ENCODE measurements at regions not wholly inside any gene's neighbourhood (a gene's known extent, or its start where the extent isn't known, plus 50 kb on each side); places are given as distances from the start of the nearest gene placed in this dataset.

GRCh38 chr13:27847669-27848068 lies 55.4 kb downstream of the GSX1 start:
- intact Hi-C loops (cut with micrococcal nuclease; ENCODE audit: unreplicated experiment): no loop called here
- no peaks in the 10 kb centered on the region for H3K4me1 ChIP-seq (ENCODE audit: insufficient read depth, low read length, poor library complexity, severe bottlenecking)
- H3K79me2 ChIP-seq (ENCODE audit: insufficient read depth, low read depth, low read length): no peaks in the 10 kb centered on the region

GRCh38 chr13:27851096-27851850 lies 59.0 kb downstream of the GSX1 start:
- no peak overlapping the region for H3K4me3 ChIP-seq (ENCODE audit: low read depth, low read length, poor library complexity, severe bottlenecking)
- H3K4me1 ChIP-seq (ENCODE audit: insufficient read depth, low read length, poor library complexity, severe bottlenecking): no peaks in the 10 kb centered on the region
- no peak overlapping the region for H3K4me2 ChIP-seq (ENCODE audit: low read length)
- no peak for DNase-seq (ENCODE audit: low spot score)
- ChIA-PET CTCF (ENCODE audit: unreplicated experiment) (no interaction called here), POLR2A (interaction anchor here (0.5 kb wide), 1 partner anchor 27 kb away, joined by 3 read pairs; no protein-coding TSS in a partner anchor)
- no peak overlapping the region for H3K27ac ChIP-seq (ENCODE audit: low read depth, low read length, poor library complexity, severe bottlenecking)
- BruUV-seq (replicated peaks): no TSS peak
- no peaks in the 10 kb centered on the region for H3K9me2 ChIP-seq (ENCODE audit: insufficient read depth, low read length)
- no peaks in the 10 kb centered on the region for H3K79me2 ChIP-seq (ENCODE audit: insufficient read depth, low read depth, low read length)
- intact Hi-C loops (cut with micrococcal nuclease; ENCODE audit: unreplicated experiment): no loop called here
- no peaks in the 10 kb centered on the region for H3K36me3 ChIP-seq (ENCODE audit: insufficient read depth, low read length)
- no peaks in the 10 kb centered on the region for H4K20me1 ChIP-seq (ENCODE audit: insufficient read depth, low read length)
- H3K9me3 ChIP-seq (ENCODE audit: low read length): no peaks in the 10 kb centered on the region
- H2AFZ ChIP-seq (ENCODE audit: low read length): no peak overlapping the region
- no peak for TF ChIP-seq EZH2phosphoT487 (IDR thresholded peaks at IDR 0.05; ENCODE audit: borderline replicate concordance, low read depth, low read length)
- TF ChIP-seq CTCF (conservative IDR thresholded peaks at IDR 0.05; ENCODE audit: low read length): no peak

More at GRCh38 chr13:27847669-27848068, 55.4 kb downstream of the GSX1 start:
- no peaks in the 10 kb centered on the region for H3K9me3 ChIP-seq (ENCODE audit: low read length)
- ChIA-PET POLR2A (interaction anchor here (0.6 kb wide), 1 partner anchor 20 kb away, joined by 5 read pairs; no protein-coding TSS in a partner anchor), CTCF (ENCODE audit: unreplicated experiment) (no interaction called here)
- no peaks in the 10 kb centered on the region for H3K9me2 ChIP-seq (ENCODE audit: insufficient read depth, low read length)
- DNase-seq (ENCODE audit: low spot score): no peak
- H3K4me2 ChIP-seq (ENCODE audit: low read length): no peak overlapping the region
- no peaks in the 10 kb centered on the region for H4K20me1 ChIP-seq (ENCODE audit: insufficient read depth, low read length)
- TF ChIP-seq EZH2phosphoT487 (IDR thresholded peaks at IDR 0.05; ENCODE audit: borderline replicate concordance, low read depth, low read length): no peak
- no peak for TF ChIP-seq CTCF (conservative IDR thresholded peaks at IDR 0.05; ENCODE audit: low read length)
- no peak overlapping the region for H3K4me3 ChIP-seq (ENCODE audit: low read depth, low read length, poor library complexity, severe bottlenecking)
- H3K27ac ChIP-seq (ENCODE audit: low read depth, low read length, poor library complexity, severe bottlenecking): no peak overlapping the region
- H3K36me3 ChIP-seq (ENCODE audit: insufficient read depth, low read length): no peaks in the 10 kb centered on the region
- no TSS peak for BruUV-seq (replicated peaks)
- no peak overlapping the region for H2AFZ ChIP-seq (ENCODE audit: low read length)

GRCh38 chr13:27852491-27852890 lies 60.2 kb downstream of the GSX1 start:
- Histone ChIP-seq H3K27ac (ENCODE audit: low read depth, low read length, poor library complexity, severe bottlenecking) (no peak overlapping the region), H3K4me1 (ENCODE audit: insufficient read depth, low read length, poor library complexity, severe bottlenecking) (no peaks in the 10 kb centered on the region), H3K9me2 (ENCODE audit: insufficient read depth, low read length) (no peaks in the 10 kb centered on the region), H4K20me1 (ENCODE audit: insufficient read depth, low read length) (no peaks in the 10 kb centered on the region), H2AFZ (ENCODE audit: low read length) (no peak overlapping the region), H3K9me3 (ENCODE audit: low read length) (no peaks in the 10 kb centered on the region), H3K4me3 (ENCODE audit: low read depth, low read length, poor library complexity, severe bottlenecking) (no peak overlapping the region), H3K4me2 (ENCODE audit: low read length) (no peak overlapping the region), H3K79me2 (ENCODE audit: insufficient read depth, low read depth, low read length) (no peaks in the 10 kb centered on the region), H3K36me3 (ENCODE audit: insufficient read depth, low read length) (no peaks in the 10 kb centered on the region)
- no TSS peak for BruUV-seq (replicated peaks)
- TF ChIP-seq EZH2phosphoT487 (IDR thresholded peaks at IDR 0.05; ENCODE audit: borderline replicate concordance, low read depth, low read length) (no peak), CTCF (conservative IDR thresholded peaks at IDR 0.05; ENCODE audit: low read length) (no peak)
- CTCF ChIA-PET (ENCODE audit: unreplicated experiment): no interaction called here
- intact Hi-C loops (cut with micrococcal nuclease; ENCODE audit: unreplicated experiment): no loop called here
- DNase-seq (ENCODE audit: low spot score): no peak
- POLR2A ChIA-PET: no interaction called here
